PC-3 (cell line): ENCODE measurements at regions not wholly inside any gene's neighbourhood (a gene's known extent, or its start where the extent isn't known, plus 50 kb on each side); places are given as distances from the start of the nearest gene placed in this dataset.

Experiments used
- EZH2 ChIP-seq: fragments of 300-600 bp; sonication (generic); IDR thresholded peaks from one replicate; pipeline ENCODE4 v1.6.1; 2017; ENCODE audit warnings: antibody characterized with exemption, mild to moderate bottlenecking, low read length; ENCODE audit not compliant: unreplicated experiment
- TF ChIP-seq, protein P1 (sequence below): fragments of 300-600 bp; sonication (generic); conservative IDR thresholded peaks from 2 replicates; pipeline ENCODE4 v1.5.1; 2017; ENCODE audit warnings: antibody characterized with exemption, low read depth, mild to moderate bottlenecking, low read length

DNA sequence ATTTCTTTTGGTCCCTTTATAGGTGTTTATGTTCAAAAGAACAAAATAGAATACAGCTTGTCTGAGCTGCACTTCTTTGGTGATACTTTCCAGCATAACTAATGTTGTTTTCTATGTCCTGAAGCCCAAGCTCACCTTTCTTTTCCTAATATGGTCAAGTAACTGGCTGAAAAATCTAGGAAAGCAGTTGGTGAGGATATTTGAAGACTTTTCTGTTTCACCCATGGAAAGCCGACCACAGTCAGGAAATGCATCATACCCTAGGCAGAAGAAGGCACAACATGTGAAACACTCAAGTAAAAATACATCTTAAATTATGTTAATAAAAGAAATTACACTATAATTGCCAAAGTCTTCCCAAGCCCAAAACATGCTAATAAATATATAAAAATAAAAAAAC lies 337.0 kb downstream of the PDGFC start:
- TF ChIP-seq, protein P1, sequence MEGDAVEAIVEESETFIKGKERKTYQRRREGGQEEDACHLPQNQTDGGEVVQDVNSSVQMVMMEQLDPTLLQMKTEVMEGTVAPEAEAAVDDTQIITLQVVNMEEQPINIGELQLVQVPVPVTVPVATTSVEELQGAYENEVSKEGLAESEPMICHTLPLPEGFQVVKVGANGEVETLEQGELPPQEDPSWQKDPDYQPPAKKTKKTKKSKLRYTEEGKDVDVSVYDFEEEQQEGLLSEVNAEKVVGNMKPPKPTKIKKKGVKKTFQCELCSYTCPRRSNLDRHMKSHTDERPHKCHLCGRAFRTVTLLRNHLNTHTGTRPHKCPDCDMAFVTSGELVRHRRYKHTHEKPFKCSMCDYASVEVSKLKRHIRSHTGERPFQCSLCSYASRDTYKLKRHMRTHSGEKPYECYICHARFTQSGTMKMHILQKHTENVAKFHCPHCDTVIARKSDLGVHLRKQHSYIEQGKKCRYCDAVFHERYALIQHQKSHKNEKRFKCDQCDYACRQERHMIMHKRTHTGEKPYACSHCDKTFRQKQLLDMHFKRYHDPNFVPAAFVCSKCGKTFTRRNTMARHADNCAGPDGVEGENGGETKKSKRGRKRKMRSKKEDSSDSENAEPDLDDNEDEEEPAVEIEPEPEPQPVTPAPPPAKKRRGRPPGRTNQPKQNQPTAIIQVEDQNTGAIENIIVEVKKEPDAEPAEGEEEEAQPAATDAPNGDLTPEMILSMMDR, result no peak
- TF ChIP-seq EZH2, result no peak
